ENCODE measurements at regions not wholly inside any gene's neighbourhood (a gene's known extent, or its start where the extent isn't known, plus 50 kb on each side); places are given as distances from the start of the nearest gene placed in this dataset.

GRCh38 chr18:72194072-72194471 is 350.1 kb downstream of the CBLN2 start:
- DNase-seq (ENCODE audit: low read depth in 1 of 2, low spot score in 1 of 2): no peak

GRCh38 chr18:72187956-72188355 is 356.2 kb downstream of the CBLN2 start:
- DNase-seq (ENCODE audit: low read depth in 1 of 2, low spot score in 1 of 2): no peak

- DNase-seq (ENCODE audit: low read depth in 1 of 2, low spot score in 1 of 2): no peak
Measured at GRCh38 chr18:72181241-72181764, 362.8 kb downstream of the CBLN2 start.

- no peak for DNase-seq (ENCODE audit: low read depth in 1 of 2, low spot score in 1 of 2)
Measured at GRCh38 chr18:72180689-72181088, 363.5 kb downstream of the CBLN2 start.

DNA sequence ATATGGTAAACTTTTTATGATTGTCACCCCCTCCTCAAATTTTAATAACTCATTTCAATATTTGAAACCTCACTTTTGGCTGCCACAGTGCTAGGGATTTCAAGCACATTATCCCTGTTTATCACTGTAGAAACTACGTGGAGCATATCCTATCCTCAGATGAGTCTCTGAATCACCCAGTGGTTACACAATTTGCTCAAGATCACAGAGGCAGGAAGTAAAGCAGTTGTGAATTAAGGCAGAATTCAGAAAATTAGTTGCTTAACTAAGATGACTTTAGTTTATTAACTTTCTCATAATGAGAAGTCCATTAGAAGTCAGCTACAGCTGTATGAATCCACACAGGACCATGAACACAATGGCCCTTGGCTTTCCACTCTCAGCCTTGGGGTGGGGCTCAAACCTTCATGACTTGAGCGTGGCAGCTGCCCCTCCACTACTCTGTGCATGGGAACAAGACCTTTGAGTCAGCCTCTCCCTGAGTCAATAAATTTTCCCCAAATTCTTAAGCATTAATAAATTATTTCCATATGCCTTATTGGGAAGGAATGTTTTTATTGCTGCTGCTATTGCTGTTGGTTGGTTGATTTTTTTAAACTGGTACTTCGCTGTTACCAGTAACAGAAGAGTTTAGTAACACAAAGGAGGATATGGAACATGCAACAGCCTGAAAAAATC is 369.0 kb downstream of the CBLN2 start:
- no peak for DNase-seq (ENCODE audit: low read depth in 1 of 2, low spot score in 1 of 2)

GRCh38 chr18:72171596-72171995 is 372.5 kb downstream of the CBLN2 start:
- no peak for DNase-seq (ENCODE audit: low read depth in 1 of 2, low spot score in 1 of 2)

- no peak for DNase-seq (ENCODE audit: low read depth in 1 of 2, low spot score in 1 of 2)
Measured at GRCh38 chr18:72161691-72162090, 382.5 kb downstream of the CBLN2 start.

- DNase-seq (ENCODE audit: low read depth in 1 of 2, low spot score in 1 of 2): no peak
Measured at GRCh38 chr18:72160510-72161445, 383.4 kb downstream of the CBLN2 start.

GRCh38 chr18:72155327-72155726 is 388.8 kb downstream of the CBLN2 start:
- DNase-seq (ENCODE audit: low read depth in 1 of 2, low spot score in 1 of 2): no peak

DNA sequence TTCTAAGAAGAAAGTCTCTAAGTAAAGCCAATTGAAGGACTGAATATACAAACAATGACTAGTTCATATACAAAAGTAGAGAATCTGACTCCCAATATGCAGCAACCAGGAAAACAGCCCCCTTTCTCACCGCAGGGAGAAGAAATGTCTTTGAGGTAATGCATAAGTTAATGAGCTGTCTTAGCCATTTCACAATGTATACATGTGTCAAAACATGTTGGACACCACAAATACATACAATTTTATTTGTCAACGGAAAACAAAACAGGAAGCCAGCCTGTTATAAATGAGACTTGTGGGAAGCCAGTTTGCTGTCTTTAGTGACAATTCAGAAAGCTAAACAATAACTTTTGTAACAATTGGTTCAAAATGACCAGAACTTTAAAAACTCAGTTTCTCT is 389.2 kb downstream of the CBLN2 start:
- no peak for DNase-seq (ENCODE audit: low read depth in 1 of 2, low spot score in 1 of 2)

- no peak for DNase-seq (ENCODE audit: low read depth in 1 of 2, low spot score in 1 of 2)
Measured at GRCh38 chr18:72152935-72153334, 391.2 kb downstream of the CBLN2 start.

- no peak for DNase-seq (ENCODE audit: low read depth in 1 of 2, low spot score in 1 of 2)
Measured at GRCh38 chr18:72147830-72148229, 396.3 kb downstream of the CBLN2 start.

GRCh38 chr18:72140007-72140406 is 404.1 kb downstream of the CBLN2 start:
- DNase-seq (ENCODE audit: low read depth in 1 of 2, low spot score in 1 of 2): no peak

DNA sequence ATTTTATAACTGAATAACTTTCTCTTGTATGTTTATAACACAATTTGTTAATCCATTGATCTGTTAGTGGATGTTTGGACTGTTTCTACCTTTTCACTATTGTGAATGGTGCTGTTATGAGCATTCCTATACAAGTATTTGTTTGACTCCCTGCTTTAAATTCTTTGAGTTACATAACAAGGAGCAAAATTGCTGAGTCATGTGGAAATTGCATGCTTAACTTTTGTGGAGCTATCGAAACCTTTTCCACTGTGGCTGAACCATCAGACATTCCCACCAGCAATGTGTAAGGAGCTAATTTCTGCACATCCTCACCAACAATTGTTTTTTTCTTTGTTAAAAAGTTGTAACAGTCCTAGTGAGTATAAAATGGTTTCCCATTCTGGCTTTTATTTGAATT is 415.5 kb downstream of the CBLN2 start:
- DNase-seq (ENCODE audit: low read depth in 1 of 2, low spot score in 1 of 2): no peak

DNA sequence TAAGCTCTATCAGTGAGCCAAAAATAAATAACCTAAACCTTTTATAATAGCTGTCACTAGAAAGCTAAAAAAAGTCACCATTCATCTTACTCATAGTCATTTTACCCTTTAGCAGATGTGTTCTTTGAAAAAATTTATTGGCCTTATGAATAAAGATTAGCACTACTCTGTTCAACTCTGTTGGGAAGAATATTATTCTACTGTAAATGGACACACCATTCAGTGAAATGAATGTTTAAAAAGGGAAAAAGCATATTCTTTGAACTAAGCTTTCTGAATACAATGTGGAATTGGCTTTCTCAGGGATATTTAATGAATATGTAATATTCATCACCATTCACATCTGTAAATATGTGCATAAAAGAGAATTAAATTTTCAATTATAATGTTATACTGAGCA is 422.0 kb downstream of the CBLN2 start:
- DNase-seq (ENCODE audit: low read depth in 1 of 2, low spot score in 1 of 2): no peak

DNA sequence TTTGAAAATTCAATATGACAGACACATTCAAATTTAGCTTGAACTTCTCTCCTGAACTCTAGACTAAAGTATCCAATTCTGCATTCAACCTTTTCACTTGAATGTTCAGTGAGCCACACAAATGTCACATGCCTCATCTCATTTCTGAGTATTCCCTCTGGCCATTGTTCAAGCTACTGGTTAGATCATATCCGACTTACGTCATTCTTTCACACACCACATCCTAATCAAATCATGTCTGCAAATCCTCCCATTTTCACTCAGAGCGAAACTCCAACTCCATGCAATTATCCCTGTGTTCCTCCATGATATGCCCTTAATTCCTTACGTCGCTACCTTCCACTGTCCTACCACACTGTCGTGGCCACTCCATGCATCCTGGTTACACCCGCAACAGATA is 425.1 kb downstream of the CBLN2 start:
- DNase-seq (ENCODE audit: low read depth in 1 of 2, low spot score in 1 of 2): no peak

- no peak for DNase-seq (ENCODE audit: low read depth in 1 of 2, low spot score in 1 of 2)
Measured at GRCh38 chr18:72114801-72115594, 429.1 kb downstream of the CBLN2 start.

- no peak for DNase-seq (ENCODE audit: low read depth in 1 of 2, low spot score in 1 of 2)
Measured at GRCh38 chr18:72107647-72108383, 436.3 kb downstream of the CBLN2 start.

DNA sequence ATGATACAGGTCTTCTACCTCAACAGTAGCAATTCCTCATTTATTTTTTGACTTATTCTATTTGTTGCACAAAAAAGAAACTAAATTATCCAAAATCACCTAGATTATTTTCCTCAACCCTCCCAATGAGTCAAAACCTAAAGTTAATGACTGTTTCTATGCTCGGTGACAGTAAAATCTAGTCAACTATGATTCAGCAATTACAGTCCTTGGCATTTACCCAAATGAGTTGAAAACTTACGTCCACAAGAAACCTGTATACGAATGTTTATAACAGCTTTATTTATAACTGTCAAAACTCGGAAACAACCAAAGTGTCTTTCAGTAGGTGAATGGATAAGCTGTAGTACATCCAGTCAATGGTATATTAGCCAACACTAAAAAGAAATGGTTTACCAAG is 439.3 kb downstream of the CBLN2 start:
- no peak for DNase-seq (ENCODE audit: low read depth in 1 of 2, low spot score in 1 of 2)

DNA sequence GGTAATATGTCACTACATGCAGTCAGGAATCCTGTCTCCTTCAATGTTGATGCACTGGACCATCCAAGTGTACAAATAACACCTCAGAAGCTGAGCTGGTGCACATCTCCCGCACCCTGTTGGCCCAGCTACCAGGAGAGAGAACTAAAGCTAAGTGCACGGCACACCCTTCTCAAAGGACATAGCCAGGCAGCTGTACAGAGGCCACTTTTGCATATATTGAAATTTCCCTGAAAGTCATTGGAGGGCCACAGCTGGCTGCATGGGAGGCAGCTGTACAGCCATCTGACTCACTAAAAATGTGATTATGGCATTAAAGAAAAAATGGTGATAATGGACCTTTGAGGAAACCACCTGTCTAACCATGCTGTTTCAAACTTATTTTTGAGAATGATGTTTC is 441.7 kb downstream of the CBLN2 start:
- DNase-seq (ENCODE audit: low read depth in 1 of 2, low spot score in 1 of 2): no peak
